Suprapubic skin (tissue), 3 donors: ENCODE measurements at regions not wholly inside any gene's neighbourhood (a gene's known extent, or its start where the extent isn't known, plus 50 kb on each side); places are given as distances from the start of the nearest gene placed in this dataset.
"Not testable (repeated sequence)": the region's sequence is repeated elsewhere in the genome, so short reads cannot be mapped to it uniquely, and the experiment has no call there.

Experiments used
- CTCF ChIP-seq, 2 donors: fragments of 200-600 bp in 1 of 2; fragments of 450-650 bp in 1 of 2; sonication (generic) in 1 of 2; IDR thresholded peaks; one replicate each; pipeline ENCODE4 v1.5.1; 2016 to 2019; ENCODE audit warnings: antibody characterized with exemption in 2 of 2, mild to moderate bottlenecking in 1 of 2, moderate library complexity in 1 of 2
- EP300 ChIP-seq: sonication (generic); formaldehyde crosslinking; IDR thresholded peaks from one replicate; pipeline ENCODE4 v1.6.1; 2017; ENCODE audit warnings: antibody characterized with exemption

- TF ChIP-seq CTCF (IDR thresholded peaks at IDR 0.05); EP300: not testable (repeated sequence)
Measured at GRCh38 chr3:8074740-8075139, 426.9 kb upstream of the LMCD1 start.
